D721Med (cell line): ENCODE measurements at regions not wholly inside any gene's neighbourhood (a gene's known extent, or its start where the extent isn't known, plus 50 kb on each side); places are given as distances from the start of the nearest gene placed in this dataset.

Source experiments
- DNase-seq: peaks from one replicate; pipeline ENCODE4 v3.0.0; 2011; ENCODE audit warnings: low spot score; ENCODE audit not compliant: insufficient read length
- FAIRE-seq: peaks from 2 replicates; lab custom pipeline; 2011; peaks lifted over from hg19 to GRCh38; lab: Jason Lieb, UNC
- CTCF ChIP-seq: IDR thresholded peaks from 2 replicates; pipeline ENCODE4 v1.5.1; 2012; ENCODE audit warnings: mild to moderate bottlenecking, control low read depth; ENCODE audit not compliant: insufficient read depth; ENCODE audit errors: missing control alignments

- no peak for TF ChIP-seq CTCF
- FAIRE-seq, result no peak
- DNase-seq, result no peak
Observed at GRCh38 chr5:156134216-156134615, 192.7 kb upstream of the SGCD start.

GRCh38 chr5:156135531-156135930, 191.4 kb upstream of the SGCD start:
- no peak for TF ChIP-seq CTCF
- no peak for DNase-seq
- no peak for FAIRE-seq

GRCh38 chr5:156137071-156137869, 189.7 kb upstream of the SGCD start:
- no peak for TF ChIP-seq CTCF
- DNase-seq (no peak), FAIRE-seq (no peak)

GRCh38 chr5:156142867-156143266, 184.1 kb upstream of the SGCD start:
- DNase-seq, result no peak
- no peak for FAIRE-seq

GRCh38 chr5:156147261-156147943, 179.6 kb upstream of the SGCD start:
- TF ChIP-seq CTCF, result no peak
- DNase-seq (no peak), FAIRE-seq (no peak)

More at GRCh38 chr5:156142867-156143266, 184.1 kb upstream of the SGCD start:
- TF ChIP-seq CTCF, result no peak

- FAIRE-seq (peak; percentile 44), DNase-seq (no peak)
- TF ChIP-seq CTCF, result no peak
Observed at GRCh38 chr5:156147944-156148285, 179.0 kb upstream of the SGCD start.

- FAIRE-seq (no peak), DNase-seq (no peak)
- no peak for TF ChIP-seq CTCF
Observed at GRCh38 chr5:156148301-156148700, 178.7 kb upstream of the SGCD start.
